Lung (tissue), 11 donors: ENCODE measurements at regions not wholly inside any gene's neighbourhood (a gene's known extent, or its start where the extent isn't known, plus 50 kb on each side); places are given as distances from the start of the nearest gene placed in this dataset.

Experiments used
- ATAC-seq: fragments of 200-7000 bp; cut with Tn5 transposase; one replicate; pipeline ENCODE4 v1.9.1; 2020; ENCODE audit warnings: moderate number of reproducible peaks; ENCODE audit not compliant: insufficient read depth, low FRiP score
- DNase-seq, 3 donors: peaks; one replicate each; pipeline ENCODE4 v3.0.0-alpha.2; 2013 to 2017
- H3K27ac ChIP-seq, 2 donors: one replicate each; pipeline ENCODE4 v1.5.1; 2013; ENCODE audit warnings: mild to moderate bottlenecking in 2 of 2, moderate library complexity in 2 of 2, control low read depth in 1 of 2, inconsistent platforms in 1 of 2, low read depth in 1 of 2, low read length in 1 of 2
- H3K27me3 ChIP-seq, 3 donors: one replicate each; pipeline ENCODE4 v1.5.1; 2013; ENCODE audit warnings: low read length in 2 of 3; ENCODE audit not compliant: control insufficient read depth in 3 of 3, insufficient read depth in 3 of 3
- H3K36me3 ChIP-seq, 4 donors: one replicate each; pipeline ENCODE4 v1.5.1; 2013; ENCODE audit warnings: low read length in 4 of 4, mild to moderate bottlenecking in 1 of 4, moderate library complexity in 1 of 4; ENCODE audit not compliant: control insufficient read depth in 4 of 4, insufficient read depth in 4 of 4
- H3K4me1 ChIP-seq, 5 donors: one replicate each; pipeline ENCODE4 v1.5.1; 2013; ENCODE audit warnings: low read length in 5 of 5, mild to moderate bottlenecking in 2 of 5, moderate library complexity in 1 of 5; ENCODE audit not compliant: control insufficient read depth in 5 of 5, insufficient read depth in 5 of 5
- H3K4me3 ChIP-seq: one replicate; pipeline ENCODE4 v1.5.1; 2013; ENCODE audit warnings: mild to moderate bottlenecking, control low read depth, moderate library complexity
- H3K9ac ChIP-seq, 2 donors: one replicate each; pipeline ENCODE4 v1.5.1; 2013; ENCODE audit warnings: low read length in 2 of 2, control low read depth in 1 of 2; ENCODE audit not compliant: insufficient read depth in 1 of 2
- H3K9me3 ChIP-seq, 4 donors: one replicate each; pipeline ENCODE4 v1.5.1; 2013; ENCODE audit warnings: low read length in 3 of 4, mild to moderate bottlenecking in 1 of 4, moderate library complexity in 1 of 4; ENCODE audit not compliant: control insufficient read depth in 4 of 4, insufficient read depth in 3 of 4
- WGBS, 2 donors: extraction: QIAGEN DNeasy Blood & Tissue Kit; methylation state at CpG; one replicate each; pipeline ENCODE4 v1.1.7; 2013; 5-methylcytosine and 5-hydroxymethylcytosine counted together
- TF ChIP-seq, protein P1 (sequence below): IDR thresholded peaks from 2 replicates; pipeline ENCODE4 v1.5.1; 2012; ENCODE audit warnings: mild to moderate bottlenecking; ENCODE audit errors: control extremely low read depth, extremely low read depth
- donor health status: control.
- donor health status: control.
- donor health status: Bipolar disorder and iron deficiency.
- donor health status: healthy.
- donor health status: DM: yes; HTN: yes; CAD: no.

DNA sequence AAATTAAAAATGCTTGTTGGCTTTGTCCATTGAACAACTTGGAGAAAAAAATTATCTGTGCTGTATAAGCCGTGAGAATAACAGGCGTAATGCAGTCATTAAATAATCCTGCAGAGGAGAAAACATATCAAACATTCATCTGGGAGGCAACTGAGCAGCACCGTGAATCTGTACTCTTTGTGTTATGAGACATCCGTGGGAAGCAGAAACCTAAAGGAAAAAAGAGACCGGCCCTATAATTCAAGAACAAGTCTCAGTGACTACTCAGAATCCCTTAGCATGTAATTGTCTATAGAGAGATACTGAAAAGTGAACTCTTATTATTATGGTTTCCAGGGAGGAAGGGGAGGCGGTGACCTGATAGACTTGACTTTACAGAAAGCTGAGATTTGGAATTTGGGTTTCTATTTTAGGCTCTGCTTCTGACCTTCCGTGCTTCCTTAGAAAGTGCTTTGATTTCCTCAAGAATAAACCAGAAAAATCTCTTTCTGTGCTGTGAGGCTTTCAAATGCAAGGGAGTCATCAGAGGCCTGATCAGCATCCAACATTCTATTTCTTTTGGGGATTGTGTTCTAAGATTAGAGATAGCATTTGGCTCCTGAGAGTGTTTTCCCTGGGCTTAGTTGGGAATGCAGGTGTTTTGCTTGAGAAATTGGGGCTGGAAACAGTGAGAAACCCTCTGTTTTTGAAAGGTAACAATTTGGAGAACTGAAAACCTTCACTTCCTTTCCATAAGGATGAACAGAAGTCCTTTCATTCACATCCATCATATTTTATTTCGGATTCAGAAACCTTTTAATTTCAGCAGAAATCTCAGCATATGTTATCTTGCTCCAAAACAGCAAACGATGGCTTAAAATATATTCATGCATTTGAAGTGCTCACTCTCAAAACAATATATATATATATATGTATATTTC is 296.7 kb downstream of the CSNK1G3 start:
- 88 to 93% methylated on average over 9 of the region's 9 CpGs for WGBS, 2 donors
- Histone ChIP-seq H3K27ac (no peak overlapping the region), H3K4me3 (no peak overlapping the region), H3K36me3 (no peaks in the 10 kb centered on the region), H3K27me3 (no peaks in the 10 kb centered on the region), H3K9ac (no peak overlapping the region), H3K4me1 (peaks cover 7 to 50% (median 18%) of the 10 kb centered on the region in 5 donors), H3K9me3 (no peaks in the 10 kb centered on the region)
- ATAC-seq (no peak), DNase-seq (no peak)
- TF ChIP-seq, protein P1, sequence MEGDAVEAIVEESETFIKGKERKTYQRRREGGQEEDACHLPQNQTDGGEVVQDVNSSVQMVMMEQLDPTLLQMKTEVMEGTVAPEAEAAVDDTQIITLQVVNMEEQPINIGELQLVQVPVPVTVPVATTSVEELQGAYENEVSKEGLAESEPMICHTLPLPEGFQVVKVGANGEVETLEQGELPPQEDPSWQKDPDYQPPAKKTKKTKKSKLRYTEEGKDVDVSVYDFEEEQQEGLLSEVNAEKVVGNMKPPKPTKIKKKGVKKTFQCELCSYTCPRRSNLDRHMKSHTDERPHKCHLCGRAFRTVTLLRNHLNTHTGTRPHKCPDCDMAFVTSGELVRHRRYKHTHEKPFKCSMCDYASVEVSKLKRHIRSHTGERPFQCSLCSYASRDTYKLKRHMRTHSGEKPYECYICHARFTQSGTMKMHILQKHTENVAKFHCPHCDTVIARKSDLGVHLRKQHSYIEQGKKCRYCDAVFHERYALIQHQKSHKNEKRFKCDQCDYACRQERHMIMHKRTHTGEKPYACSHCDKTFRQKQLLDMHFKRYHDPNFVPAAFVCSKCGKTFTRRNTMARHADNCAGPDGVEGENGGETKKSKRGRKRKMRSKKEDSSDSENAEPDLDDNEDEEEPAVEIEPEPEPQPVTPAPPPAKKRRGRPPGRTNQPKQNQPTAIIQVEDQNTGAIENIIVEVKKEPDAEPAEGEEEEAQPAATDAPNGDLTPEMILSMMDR: no peak

DNA sequence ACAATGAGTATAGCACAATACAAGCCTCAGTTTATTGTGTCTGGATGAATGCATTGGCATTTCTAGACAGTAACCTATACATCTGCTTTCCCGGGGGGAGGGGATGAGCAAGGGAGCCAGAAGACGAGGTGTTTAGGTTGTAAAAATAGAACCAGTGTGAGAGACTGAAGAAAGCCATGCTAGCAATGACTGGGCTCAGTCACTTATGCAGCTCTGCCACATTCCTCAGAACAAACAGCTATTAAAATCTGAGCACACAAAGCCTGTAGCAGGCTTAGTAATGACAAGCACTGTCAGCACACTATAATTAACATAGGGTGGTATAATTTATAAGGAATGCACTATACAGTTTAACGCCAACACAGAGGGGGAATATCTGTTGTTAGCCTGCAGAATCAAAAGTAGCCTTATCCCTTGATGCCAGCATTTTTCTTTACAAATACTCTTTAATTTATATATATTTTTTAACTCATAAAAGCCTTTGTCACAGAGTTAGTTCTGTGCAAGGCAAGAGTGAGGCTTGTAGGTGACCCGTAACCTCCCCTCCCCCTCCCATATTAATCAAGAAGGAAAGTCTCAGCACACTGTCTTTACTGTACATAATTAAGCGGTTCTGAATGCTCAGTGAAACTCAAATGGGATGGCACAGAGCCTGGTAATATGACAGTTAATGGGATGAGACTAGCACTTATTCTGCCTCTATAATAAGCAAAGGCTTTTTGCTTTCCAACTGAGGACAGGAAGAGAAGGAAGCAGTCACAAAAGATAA is 295.4 kb downstream of the CSNK1G3 start:
- ATAC-seq: no peak
- H3K9ac ChIP-seq: no peak overlapping the region
- peak in 2 of 3 donors; percentile 17 to 61 for DNase-seq
- H3K4me1 ChIP-seq: peaks cover 7 to 46% (median 18%) of the 10 kb centered on the region in 5 donors
- TF ChIP-seq, protein P1: no peak
- no peaks in the 10 kb centered on the region for H3K36me3 ChIP-seq
- H3K27me3 ChIP-seq: no peaks in the 10 kb centered on the region
- H3K9me3 ChIP-seq: no peaks in the 10 kb centered on the region
- WGBS, 2 donors: 69 to 85% methylated on average over 5 of the region's 5 CpGs
- no peak overlapping the region for H3K4me3 ChIP-seq
- no peak overlapping the region for H3K27ac ChIP-seq

DNA sequence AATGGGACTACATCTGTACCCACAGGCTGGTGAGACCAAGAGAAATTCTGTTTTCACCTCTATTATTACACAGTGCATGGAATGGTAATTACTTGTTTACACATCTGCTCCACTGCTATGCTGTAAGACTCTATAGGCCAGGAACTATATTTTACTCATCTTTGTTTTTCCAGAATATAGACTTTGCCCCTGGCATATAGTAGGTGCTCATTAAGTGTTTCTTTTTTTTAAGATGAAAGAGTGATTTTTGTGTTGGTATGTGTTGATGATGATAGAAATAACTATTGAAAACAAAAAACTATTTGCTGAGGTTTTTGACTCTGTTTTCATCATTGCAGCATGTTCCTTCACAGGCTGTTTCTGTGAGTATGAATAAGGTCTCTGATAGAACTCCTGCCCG is 294.7 kb downstream of the CSNK1G3 start:
- H3K9ac ChIP-seq: no peak overlapping the region
- no peaks in the 10 kb centered on the region for H3K9me3 ChIP-seq
- no peaks in the 10 kb centered on the region for H3K36me3 ChIP-seq
- H3K4me3 ChIP-seq: no peak overlapping the region
- TF ChIP-seq, protein P1: no peak
- DNase-seq (no peak), ATAC-seq (no peak)
- WGBS, 2 donors: 89 to 97% methylated on average over 1 of the region's 1 CpG
- no peaks in the 10 kb centered on the region for H3K27me3 ChIP-seq
- H3K27ac ChIP-seq: no peak overlapping the region
- H3K4me1 ChIP-seq: peaks cover 7 to 46% (median 18%) of the 10 kb centered on the region in 5 donors
